Limb (tissue), 2 donors: ENCODE measurements at regions not wholly inside any gene's neighbourhood (a gene's known extent, or its start where the extent isn't known, plus 50 kb on each side); places are given as distances from the start of the nearest gene placed in this dataset.
A peak's percentile ranks its signal among the peaks of the same experiment; 100 is the strongest.

Source experiments
- DNase-seq, 2 donors: peaks; one replicate each; pipeline ENCODE4 v3.0.0-alpha.2; 2016; ENCODE audit errors: extremely low spot score in 2 of 2

GRCh38 chr15:77715051-77715450 lies 82.3 kb upstream of the LINGO1 start:
- no peak for DNase-seq

- no peak for DNase-seq
Measured at GRCh38 chr15:77714555-77714954, 81.8 kb upstream of the LINGO1 start.

- no peak for DNase-seq
Measured at GRCh38 chr15:77714023-77714422, 81.3 kb upstream of the LINGO1 start.

- DNase-seq: no peak
Measured at GRCh38 chr15:77713281-77713680, 80.6 kb upstream of the LINGO1 start.

GRCh38 chr15:77712438-77712837 lies 79.7 kb upstream of the LINGO1 start:
- DNase-seq: no peak

GRCh38 chr15:77710637-77711036 lies 77.9 kb upstream of the LINGO1 start:
- no peak for DNase-seq

GRCh38 chr15:77710206-77710605 lies 77.5 kb upstream of the LINGO1 start:
- DNase-seq: no peak

GRCh38 chr15:77709135-77709886 lies 76.6 kb upstream of the LINGO1 start:
- DNase-seq: no peak

- no peak for DNase-seq
Measured at GRCh38 chr15:77706482-77707244, 74.0 kb upstream of the LINGO1 start.

GRCh38 chr15:77702211-77702957 lies 69.7 kb upstream of the LINGO1 start:
- peak in 1 of 2 donors; percentile 71 for DNase-seq

GRCh38 chr15:77698481-77698880 lies 65.8 kb upstream of the LINGO1 start:
- no peak for DNase-seq

GRCh38 chr15:77697893-77698292 lies 65.2 kb upstream of the LINGO1 start:
- no peak for DNase-seq

GRCh38 chr15:77696871-77697270 lies 64.2 kb upstream of the LINGO1 start:
- DNase-seq: no peak

GRCh38 chr15:77695961-77696582 lies 63.4 kb upstream of the LINGO1 start:
- DNase-seq: no peak

- no peak for DNase-seq
Measured at GRCh38 chr15:77695548-77695947, 62.8 kb upstream of the LINGO1 start.

GRCh38 chr15:77693576-77693975 lies 60.9 kb upstream of the LINGO1 start:
- DNase-seq: no peak

- no peak for DNase-seq
Measured at GRCh38 chr15:77692614-77693013, 59.9 kb upstream of the LINGO1 start.

- DNase-seq: no peak
Measured at GRCh38 chr15:77691607-77692006, 58.9 kb upstream of the LINGO1 start.

GRCh38 chr15:77689821-77690220 lies 57.1 kb upstream of the LINGO1 start:
- DNase-seq: no peak

- no peak for DNase-seq
Measured at GRCh38 chr15:77688693-77689092, 56.0 kb upstream of the LINGO1 start.

GRCh38 chr15:77688266-77688665 lies 55.6 kb upstream of the LINGO1 start:
- DNase-seq: no peak
